NB4 (cell line): ENCODE measurements at regions not wholly inside any gene's neighbourhood (a gene's known extent, or its start where the extent isn't known, plus 50 kb on each side); places are given as distances from the start of the nearest gene placed in this dataset.

Experiments
- CTCF ChIP-seq: IDR thresholded peaks from one replicate; pipeline ENCODE4 v1.5.1; 2012; ENCODE audit warnings: low read depth, low read length
- POLR2A ChIP-seq: IDR thresholded peaks from 2 replicates; pipeline ENCODE4 v1.6.1; 2011; ENCODE audit warnings: mild to moderate bottlenecking; ENCODE audit not compliant: insufficient read length; ENCODE audit errors: extremely low read depth
- TF ChIP-seq, protein P1 (sequence below): IDR thresholded peaks from 2 replicates; pipeline ENCODE4 v1.6.1; 2011; ENCODE audit warnings: low read depth, low read length

DNA sequence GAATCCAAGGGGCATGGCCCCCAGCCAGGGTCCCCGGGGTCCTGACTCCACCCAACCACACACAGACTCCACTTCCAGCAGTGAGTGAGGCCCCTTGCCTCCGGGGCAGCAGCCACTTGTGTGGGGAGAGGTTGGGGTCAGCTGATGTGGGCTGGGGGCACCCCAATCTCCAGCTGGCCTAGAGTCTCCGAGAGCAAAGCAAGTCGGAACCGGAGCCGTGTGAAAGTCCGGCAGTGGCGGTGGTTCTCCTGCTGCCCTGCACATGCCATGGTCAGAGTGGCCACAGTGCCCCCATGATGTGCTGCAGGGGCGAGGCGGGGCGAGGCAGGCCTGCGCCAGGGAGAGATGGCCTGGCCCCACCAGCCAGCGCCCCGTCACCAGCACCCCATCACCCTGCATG is 74.6 kb downstream of the PDGFA start:
- TF ChIP-seq CTCF (no peak), POLR2A (no peak)
- TF ChIP-seq, protein P1, sequence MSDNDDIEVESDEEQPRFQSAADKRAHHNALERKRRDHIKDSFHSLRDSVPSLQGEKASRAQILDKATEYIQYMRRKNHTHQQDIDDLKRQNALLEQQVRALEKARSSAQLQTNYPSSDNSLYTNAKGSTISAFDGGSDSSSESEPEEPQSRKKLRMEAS = no peak
